ENCODE measurements at regions not wholly inside any gene's neighbourhood (a gene's known extent, or its start where the extent isn't known, plus 50 kb on each side); places are given as distances from the start of the nearest gene placed in this dataset.

- H3K9me3 ChIP-seq (ENCODE audit: control insufficient read depth, low read length) = peaks cover 20% of the 10 kb centered on the region
- H3K18ac ChIP-seq (ENCODE audit: low read depth in 1 of 2, low read length in 2 of 2) = no peak overlapping the region
- H2AK5ac ChIP-seq (ENCODE audit: low read length, severe bottlenecking) = no peak overlapping the region
- no peak overlapping the region for H3K9ac ChIP-seq (ENCODE audit: low read length)
- H4K91ac ChIP-seq (ENCODE audit: low read length) = no peak overlapping the region
- H3K4me3 ChIP-seq (ENCODE audit: insufficient read depth in 1 of 2, low read depth in 1 of 2, low read length in 2 of 2) = no peak overlapping the region
- no peak overlapping the region for H2BK12ac ChIP-seq (ENCODE audit: low read length in 2 of 2)
- no peak overlapping the region for H2BK120ac ChIP-seq (ENCODE audit: low read depth, low read length)
- H3K79me1 ChIP-seq (replicated peaks; ENCODE audit: low read length, poor library complexity, severe bottlenecking) = no peaks in the 10 kb centered on the region
- no peaks in the 10 kb centered on the region for H3K4me1 ChIP-seq (ENCODE audit: control insufficient read depth, insufficient read depth, low read depth, low read length)
- no peak overlapping the region for H3K4ac ChIP-seq (ENCODE audit: low read depth in 1 of 2, low read length in 2 of 2)
- no peak overlapping the region for H3K14ac ChIP-seq (ENCODE audit: low read length in 2 of 2)
- 97% methylated on average over 1 of the region's 2 CpGs for WGBS
- no peaks in the 10 kb centered on the region for H3K27me3 ChIP-seq (ENCODE audit: control insufficient read depth in 1 of 2, insufficient read depth in 1 of 2, low read length in 2 of 2)
- no peak overlapping the region for H2BK5ac ChIP-seq (ENCODE audit: low read depth, low read length, poor library complexity, severe bottlenecking)
- no peak for DNase-seq
- no peak overlapping the region for H2BK15ac ChIP-seq (ENCODE audit: low read depth, poor library complexity, severe bottlenecking)
- H4K8ac ChIP-seq (ENCODE audit: low read length) = no peak overlapping the region
- H3K36me3 ChIP-seq (ENCODE audit: control insufficient read depth in 1 of 2, insufficient read depth in 2 of 2, low read depth in 1 of 2, low read length in 2 of 2) = no peaks in the 10 kb centered on the region
- no peak overlapping the region for H3K27ac ChIP-seq (ENCODE audit: low read length, poor library complexity, severe bottlenecking)
- no peak overlapping the region for H2AFZ ChIP-seq (ENCODE audit: low read depth, low read length)
- no peak overlapping the region for H3K4me2 ChIP-seq (ENCODE audit: low read length, poor library complexity, severe bottlenecking)
- H3K23ac ChIP-seq (ENCODE audit: low read length in 2 of 2) = no peak overlapping the region
Observed at GRCh38 chr5:67281874-67282273, 85.3 kb upstream of the CD180 start.

- Histone ChIP-seq H2AK5ac (ENCODE audit: low read length, severe bottlenecking) (no peak overlapping the region), H3K27ac (ENCODE audit: low read length, poor library complexity, severe bottlenecking) (no peak overlapping the region), H3K9ac (ENCODE audit: low read length) (no peak overlapping the region), H3K4me1 (ENCODE audit: control insufficient read depth, insufficient read depth, low read depth, low read length) (peaks cover 2% of the 10 kb centered on the region), H2BK5ac (ENCODE audit: low read depth, low read length, poor library complexity, severe bottlenecking) (no peak overlapping the region), H2BK15ac (ENCODE audit: low read depth, poor library complexity, severe bottlenecking) (no peak overlapping the region), H4K8ac (ENCODE audit: low read length) (peak overlapping the region; percentile 16), H3K9me3 (ENCODE audit: control insufficient read depth, low read length) (peaks cover 12% of the 10 kb centered on the region), H3K23ac (ENCODE audit: low read length in 2 of 2) (no peak overlapping the region), H3K14ac (ENCODE audit: low read length in 2 of 2) (no peak overlapping the region), H3K4ac (ENCODE audit: low read depth in 1 of 2, low read length in 2 of 2) (peak overlapping the region in 1 of 2 experiments; percentile 5), H3K4me3 (ENCODE audit: insufficient read depth in 1 of 2, low read depth in 1 of 2, low read length in 2 of 2) (no peak overlapping the region), H2BK12ac (ENCODE audit: low read length in 2 of 2) (peak overlapping the region in 1 of 2 experiments; percentile 34), H4K91ac (ENCODE audit: low read length) (peak overlapping the region; percentile 47), H3K4me2 (ENCODE audit: low read length, poor library complexity, severe bottlenecking) (no peak overlapping the region), H2AFZ (ENCODE audit: low read depth, low read length) (no peak overlapping the region), H3K36me3 (ENCODE audit: control insufficient read depth in 1 of 2, insufficient read depth in 2 of 2, low read depth in 1 of 2, low read length in 2 of 2) (no peaks in the 10 kb centered on the region), H3K18ac (ENCODE audit: low read depth in 1 of 2, low read length in 2 of 2) (peak overlapping the region in 1 of 2 experiments; percentile 64), H3K79me1 (replicated peaks; ENCODE audit: low read length, poor library complexity, severe bottlenecking) (no peaks in the 10 kb centered on the region), H3K27me3 (ENCODE audit: control insufficient read depth in 1 of 2, insufficient read depth in 1 of 2, low read length in 2 of 2) (no peaks in the 10 kb centered on the region), H2BK120ac (ENCODE audit: low read depth, low read length) (peak overlapping the region; percentile 45)
- DNase-seq = no peak
- 96% methylated on average over 6 of the region's 9 CpGs for WGBS
Observed at GRCh38 chr5:67273689-67274356, 77.2 kb upstream of the CD180 start.

- peak; percentile 75 for DNase-seq
- no peak overlapping the region for H3K4me2 ChIP-seq (ENCODE audit: low read length, poor library complexity, severe bottlenecking)
- no peak overlapping the region for H3K27ac ChIP-seq (ENCODE audit: low read length, poor library complexity, severe bottlenecking)
- H3K79me1 ChIP-seq (replicated peaks; ENCODE audit: low read length, poor library complexity, severe bottlenecking) = no peaks in the 10 kb centered on the region
- no peak overlapping the region for H4K91ac ChIP-seq (ENCODE audit: low read length)
- peak overlapping the region; percentile 43 to 60 for H3K18ac ChIP-seq (ENCODE audit: low read depth in 1 of 2, low read length in 2 of 2)
- H2BK15ac ChIP-seq (ENCODE audit: low read depth, poor library complexity, severe bottlenecking) = no peak overlapping the region
- no peak overlapping the region for H2BK12ac ChIP-seq (ENCODE audit: low read length in 2 of 2)
- H2AFZ ChIP-seq (ENCODE audit: low read depth, low read length) = no peak overlapping the region
- H3K36me3 ChIP-seq (ENCODE audit: control insufficient read depth in 1 of 2, insufficient read depth in 2 of 2, low read depth in 1 of 2, low read length in 2 of 2) = no peaks in the 10 kb centered on the region
- H3K9ac ChIP-seq (ENCODE audit: low read length) = no peak overlapping the region
- no peak overlapping the region for H3K14ac ChIP-seq (ENCODE audit: low read length in 2 of 2)
- H2BK5ac ChIP-seq (ENCODE audit: low read depth, low read length, poor library complexity, severe bottlenecking) = no peak overlapping the region
- H3K4ac ChIP-seq (ENCODE audit: low read depth in 1 of 2, low read length in 2 of 2) = peak overlapping the region in 1 of 2 experiments; percentile 17
- H2AK5ac ChIP-seq (ENCODE audit: low read length, severe bottlenecking) = no peak overlapping the region
- H3K27me3 ChIP-seq (ENCODE audit: control insufficient read depth in 1 of 2, insufficient read depth in 1 of 2, low read length in 2 of 2) = no peaks in the 10 kb centered on the region
- H3K4me1 ChIP-seq (ENCODE audit: control insufficient read depth, insufficient read depth, low read depth, low read length) = peaks cover 5% of the 10 kb centered on the region
- WGBS = 54% methylated on average over 6 of the region's 7 CpGs
- no peak overlapping the region for H4K8ac ChIP-seq (ENCODE audit: low read length)
- H3K9me3 ChIP-seq (ENCODE audit: control insufficient read depth, low read length) = no peaks in the 10 kb centered on the region
- H3K4me3 ChIP-seq (ENCODE audit: insufficient read depth in 1 of 2, low read depth in 1 of 2, low read length in 2 of 2) = no peak overlapping the region
- no peak overlapping the region for H2BK120ac ChIP-seq (ENCODE audit: low read depth, low read length)
- no peak overlapping the region for H3K23ac ChIP-seq (ENCODE audit: low read length in 2 of 2)
Observed at GRCh38 chr5:67272453-67273130, 76.0 kb upstream of the CD180 start.

GRCh38 chr5:67268231-67269021 is 71.8 kb upstream of the CD180 start:
- peak overlapping the region; percentile 88 for H4K8ac ChIP-seq (ENCODE audit: low read length)
- H2BK12ac ChIP-seq (ENCODE audit: low read length in 2 of 2) = peak overlapping the region in 1 of 2 experiments; percentile 68
- no peak overlapping the region for H2BK5ac ChIP-seq (ENCODE audit: low read depth, low read length, poor library complexity, severe bottlenecking)
- H4K91ac ChIP-seq (ENCODE audit: low read length) = peak overlapping the region; percentile 86
- H3K14ac ChIP-seq (ENCODE audit: low read length in 2 of 2) = no peak overlapping the region
- H3K9me3 ChIP-seq (ENCODE audit: control insufficient read depth, low read length) = no peaks in the 10 kb centered on the region
- H3K27me3 ChIP-seq (ENCODE audit: control insufficient read depth in 1 of 2, insufficient read depth in 1 of 2, low read length in 2 of 2) = no peaks in the 10 kb centered on the region
- H3K23ac ChIP-seq (ENCODE audit: low read length in 2 of 2) = no peak overlapping the region
- H2AFZ ChIP-seq (ENCODE audit: low read depth, low read length) = no peak overlapping the region
- H3K27ac ChIP-seq (ENCODE audit: low read length, poor library complexity, severe bottlenecking) = peak overlapping the region; percentile 58
- H2AK5ac ChIP-seq (ENCODE audit: low read length, severe bottlenecking) = no peak overlapping the region
- 4% methylated on average over 10 of the region's 10 CpGs for WGBS
- peak overlapping the region in 1 of 2 experiments; percentile 52 for H3K4me3 ChIP-seq (ENCODE audit: insufficient read depth in 1 of 2, low read depth in 1 of 2, low read length in 2 of 2)
- no peaks in the 10 kb centered on the region for H3K79me1 ChIP-seq (replicated peaks; ENCODE audit: low read length, poor library complexity, severe bottlenecking)
- no peak overlapping the region for H2BK15ac ChIP-seq (ENCODE audit: low read depth, poor library complexity, severe bottlenecking)
- no peaks in the 10 kb centered on the region for H3K36me3 ChIP-seq (ENCODE audit: control insufficient read depth in 1 of 2, insufficient read depth in 2 of 2, low read depth in 1 of 2, low read length in 2 of 2)
- H3K4ac ChIP-seq (ENCODE audit: low read depth in 1 of 2, low read length in 2 of 2) = peak overlapping the region; percentile 94 to 100
- H3K4me2 ChIP-seq (ENCODE audit: low read length, poor library complexity, severe bottlenecking) = peak overlapping the region; percentile 60
- H2BK120ac ChIP-seq (ENCODE audit: low read depth, low read length) = peak overlapping the region; percentile 80
- H3K9ac ChIP-seq (ENCODE audit: low read length) = peak overlapping the region; percentile 62
- DNase-seq = peak; percentile 96
- peaks cover 5% of the 10 kb centered on the region for H3K4me1 ChIP-seq (ENCODE audit: control insufficient read depth, insufficient read depth, low read depth, low read length)
- H3K18ac ChIP-seq (ENCODE audit: low read depth in 1 of 2, low read length in 2 of 2) = peak overlapping the region; percentile 98 to 99
